GM12878 (cell line): ENCODE measurements at regions not wholly inside any gene's neighbourhood (a gene's known extent, or its start where the extent isn't known, plus 50 kb on each side); places are given as distances from the start of the nearest gene placed in this dataset.

Source experiments
- ATAC-seq: fragments of 200-7000 bp; cut with Tn5 transposase; 3 replicates; pipeline ENCODE4 v1.9.1; 2020; ENCODE audit warnings: mild to moderate bottlenecking, moderate library complexity
- BruUV-seq: library from RNA; stranded (reverse); fragments of 400-500 nt; replicated peaks from 2 replicates; lab custom pipeline; 2021; lab: Mats Ljungman, UMichigan
- CTCF ChIA-PET: fragments of 300-600 bp; sonication (Branson Sonifier 250); formaldehyde crosslinking; extraction: SDS; loops from one replicate; lab custom pipeline; 2021; ENCODE audit warnings: inconsistent platforms; lab: Yijun Ruan, JAX
- POLR2A ChIA-PET: fragments of 350-600 bp; formaldehyde crosslinking; extraction: SDS; loops from one replicate; lab custom pipeline; 2021; ENCODE audit warnings: inconsistent platforms; lab: Charles Lee
- RAD21 ChIA-PET: fragments of 300-600 bp; sonication (Branson Sonifier 250); formaldehyde crosslinking; loops from one replicate; lab custom pipeline; 2023; ENCODE audit warnings: antibody characterized with exemption; ENCODE audit not compliant: unreplicated experiment; lab: Charles Lee
- SMC1A ChIA-PET: fragments of 300-600 bp; sonication (Branson Sonifier 250); formaldehyde crosslinking; loops from one replicate; lab custom pipeline; 2023; ENCODE audit not compliant: unreplicated experiment, uncharacterized antibody; lab: Charles Lee
- DNase-seq: peaks from one replicate; pipeline ENCODE4 v3.0.0-alpha.2; 2011; ENCODE audit warnings: low read depth, low spot score
- FAIRE-seq: peaks from 3 replicates; lab custom pipeline; 2011; peaks lifted over from hg19 to GRCh38; lab: Jason Lieb, UNC
- H2AFZ ChIP-seq: 2 replicates; pipeline ENCODE4 v1.6.0; 2011; ENCODE audit warnings: low read depth, low read length, control low read depth; ENCODE audit not compliant: control insufficient read depth
- H3K27ac ChIP-seq: 2 replicates; pipeline ENCODE4 v1.5.1; 2011; ENCODE audit warnings: control low read depth; ENCODE audit not compliant: control insufficient read depth, insufficient read depth
- H3K27me3 ChIP-seq, 2 experiments: replicated peaks in 1 of 2; 2 replicates each; pipeline versions ENCODE4 v1.6.0 to v1.6.1; 2011; ENCODE audit warnings: low read length in 1 of 2; ENCODE audit not compliant: control insufficient read depth in 2 of 2, insufficient read depth in 2 of 2
- H3K36me3 ChIP-seq, 2 experiments: 2 replicates each; pipeline ENCODE4 v1.5.1; 2011; ENCODE audit warnings: low read length in 1 of 2; ENCODE audit not compliant: control insufficient read depth in 2 of 2, insufficient read depth in 2 of 2
- H3K4me1 ChIP-seq: 2 replicates; pipeline ENCODE4 v1.6.1; 2011; ENCODE audit warnings: mild to moderate bottlenecking, low read length, moderate library complexity, mixed read lengths; ENCODE audit not compliant: control insufficient read depth, insufficient read depth
- H3K4me2 ChIP-seq: 2 replicates; pipeline ENCODE4 v1.6.0; 2011; ENCODE audit warnings: control low read depth; ENCODE audit not compliant: control insufficient read depth, insufficient read depth
- H3K4me3 ChIP-seq: fragments of 200-600 bp; sonication (generic); 2 replicates; pipeline ENCODE4 v1.5.1; 2016
- H3K79me2 ChIP-seq: 2 replicates; pipeline ENCODE4 v1.6.0; 2011; ENCODE audit warnings: low read length; ENCODE audit not compliant: control insufficient read depth, insufficient read depth
- H3K9ac ChIP-seq: 2 replicates; pipeline ENCODE4 v1.8.0; 2011; ENCODE audit warnings: low read length, control low read depth, mixed read lengths; ENCODE audit not compliant: control insufficient read depth, insufficient read depth
- H3K9me3 ChIP-seq: replicated peaks from 3 replicates; pipeline ENCODE4 v1.5.1; 2011; ENCODE audit warnings: mild to moderate bottlenecking, low read length; ENCODE audit not compliant: control insufficient read depth, insufficient read depth
- H4K20me1 ChIP-seq: 2 replicates; pipeline ENCODE4 v1.6.0; 2011; ENCODE audit not compliant: control insufficient read depth, insufficient read depth
- CBX3 ChIP-seq: fragments of 200-600 bp; sonication (generic); IDR thresholded peaks from 2 replicates; pipeline ENCODE4 v1.6.1; 2016; ENCODE audit warnings: low read depth, borderline replicate concordance
- EED ChIP-seq: sonication (generic); IDR thresholded peaks from 2 replicates; pipeline ENCODE4 v1.6.1; 2016; ENCODE audit warnings: antibody characterized with exemption, low read depth
- HDAC2 ChIP-seq: fragments of 200-600 bp; sonication (generic); IDR thresholded peaks from 2 replicates; pipeline ENCODE4 v1.6.1; 2017
- MTA2 ChIP-seq: fragments of 450-650 bp; IDR thresholded peaks from 2 replicates; pipeline ENCODE4 v1.6.1; 2016; ENCODE audit warnings: low read depth, mild to moderate bottlenecking, moderate library complexity
- MYB ChIP-seq: fragments of 150-350 bp; IDR thresholded peaks from 2 replicates; pipeline ENCODE4 v1.6.1; 2014; ENCODE audit warnings: mild to moderate bottlenecking, low read depth, low read length, borderline replicate concordance
- NR2C2 ChIP-seq: IDR thresholded peaks from 2 replicates; pipeline ENCODE4 v1.6.1; 2011; ENCODE audit warnings: borderline replicate concordance, low read depth; ENCODE audit not compliant: control insufficient read depth, insufficient read length
- POLR2A ChIP-seq: IDR thresholded peaks from 2 replicates; pipeline ENCODE4 v1.6.1; 2011; ENCODE audit warnings: low read depth, mild to moderate bottlenecking, low read length
- SREBF2 ChIP-seq: IDR thresholded peaks from 2 replicates; pipeline ENCODE4 v1.6.1; 2012; ENCODE audit warnings: mild to moderate bottlenecking, low read length
- ZZZ3 ChIP-seq: IDR thresholded peaks from 2 replicates; pipeline ENCODE4 v1.6.1; 2011; ENCODE audit warnings: low read depth; ENCODE audit not compliant: control insufficient read depth, insufficient read length
- WGBS: methylation state at CpG from one replicate; pipeline ENCODE4 v1.1.6; 2016; ENCODE audit warnings: low lambda C conversion rate; ENCODE audit not compliant: insufficient replicate concordance, insufficient coverage; ENCODE audit errors: missing lambda C conversion rate; 5-methylcytosine and 5-hydroxymethylcytosine counted together
- in situ Hi-C: fragments of 300-500 bp; cut with MboI; formaldehyde crosslinking; loops from 9 replicates; pipeline ENCODE4 v1.14.3; 2018; ENCODE audit warnings: mixed read lengths
- intact Hi-C: fragments of 100-400 bp; cut with micrococcal nuclease; formaldehyde crosslinking; loops from one replicate; pipeline ENCODE4 v1.14.2; 2022; ENCODE audit not compliant: unreplicated experiment
- TF ChIP-seq, protein P1 (sequence below): IDR thresholded peaks from 2 replicates; pipeline ENCODE4 v1.6.1; 2012; ENCODE audit warnings: low read depth, low read length, improper control_type of control experiment
- TF ChIP-seq, protein P2 (sequence below): fragments of 450-650 bp; IDR thresholded peaks from 2 replicates; pipeline ENCODE4 v1.6.1; 2014; ENCODE audit warnings: mild to moderate bottlenecking

DNA sequence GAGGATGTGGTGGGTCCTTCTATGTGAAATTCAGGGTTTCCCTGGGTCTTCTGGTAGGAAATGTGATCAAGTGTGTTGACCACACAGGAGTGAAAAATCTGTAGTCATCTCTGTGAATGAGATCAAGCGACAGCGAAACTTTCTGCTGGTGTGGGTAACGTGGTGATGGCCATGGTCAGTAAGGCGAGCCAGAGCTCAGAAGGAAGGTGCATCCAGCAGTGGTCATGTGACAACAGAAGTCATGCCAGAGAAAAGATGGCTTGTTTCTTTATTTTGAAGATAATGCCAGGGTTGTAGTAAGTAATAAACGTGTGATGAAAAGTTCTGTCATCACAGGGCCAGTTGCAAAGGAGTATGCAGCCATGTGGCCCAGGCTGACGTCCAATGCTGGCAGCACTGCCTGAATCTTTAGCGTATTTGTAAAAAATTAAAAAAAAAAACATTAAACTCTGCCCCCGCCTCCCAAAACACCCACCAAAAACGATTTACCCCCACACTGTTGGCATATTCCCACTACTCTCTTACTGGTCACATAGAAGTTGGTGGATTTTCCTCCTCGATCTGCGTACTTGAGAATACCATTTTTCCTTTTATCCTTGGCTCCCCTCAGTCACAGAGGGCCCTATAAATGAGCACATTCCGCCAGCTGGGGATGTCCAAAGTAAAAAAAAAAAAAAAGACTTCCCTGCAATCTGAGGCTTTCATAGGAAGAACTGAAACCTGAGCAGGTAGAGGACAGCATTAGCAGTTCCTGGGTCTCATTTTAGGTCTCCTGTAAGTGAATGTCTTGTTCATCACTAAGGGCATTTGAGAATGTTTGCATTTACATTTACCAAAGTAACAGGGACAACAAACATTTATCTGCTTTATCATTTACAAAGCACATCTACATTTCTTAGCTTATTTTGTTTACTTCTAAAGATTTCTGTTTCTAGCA lies 70.6 kb downstream of the SLC4A3 start:
- H2AFZ ChIP-seq = no peak overlapping the region
- 26% methylated on average over 12 of the region's 12 CpGs for WGBS
- no peak for FAIRE-seq

DNA sequence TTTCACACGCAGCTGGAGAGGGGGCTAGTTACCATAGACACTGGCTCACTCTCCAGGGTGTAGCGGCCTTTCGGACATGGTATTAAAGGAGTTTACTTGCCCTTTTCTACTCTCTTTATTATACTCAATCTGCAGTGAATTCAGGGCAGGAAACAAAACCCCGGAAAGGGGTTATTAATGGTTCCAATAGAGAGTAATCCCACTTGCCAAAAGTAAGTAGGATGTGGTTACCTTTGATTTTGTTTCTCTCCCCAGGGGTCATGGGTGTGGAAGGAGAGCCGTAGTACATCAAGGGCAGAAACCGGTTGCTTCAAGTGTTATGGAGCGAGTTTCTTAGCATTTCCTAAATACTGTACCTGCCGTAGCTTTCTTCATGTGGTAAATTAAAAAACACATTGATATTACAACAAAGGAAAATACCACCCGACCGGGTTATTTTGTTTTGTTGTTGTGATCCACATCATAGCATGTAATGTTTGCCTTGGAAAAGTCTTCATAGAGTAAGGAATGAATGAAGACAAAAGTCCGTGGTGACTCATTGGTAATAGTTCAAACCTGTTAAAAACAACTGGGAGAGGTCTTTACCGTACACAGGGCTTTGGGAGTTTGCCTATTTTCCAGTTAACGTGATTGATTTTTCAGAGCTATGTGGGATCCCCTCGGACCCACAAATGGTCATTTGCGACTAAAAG lies 71.5 kb downstream of the SLC4A3 start:
- no peak overlapping the region for H2AFZ ChIP-seq
- H3K36me3 ChIP-seq = no peaks in the 10 kb centered on the region
- H3K9me3 ChIP-seq = no peaks in the 10 kb centered on the region
- H3K27me3 ChIP-seq = peaks cover 0 to 6% of the 10 kb centered on the region in 2 experiments; a peak in 3 of 4 replicates
- DNase-seq = no peak
- no peak overlapping the region for H3K4me3 ChIP-seq
- no peak for FAIRE-seq
- no peaks in the 10 kb centered on the region for H3K79me2 ChIP-seq
- CTCF ChIA-PET = interaction anchor here (1.7 kb wide), 1 partner anchor 157 kb away, joined by 6 read pairs; no protein-coding TSS in a partner anchor
- intact Hi-C loops = no loop called here
- no peaks in the 10 kb centered on the region for H3K4me1 ChIP-seq
- no peaks in the 10 kb centered on the region for H4K20me1 ChIP-seq
- no peak overlapping the region for H3K4me2 ChIP-seq
- TF ChIP-seq, protein P1, sequence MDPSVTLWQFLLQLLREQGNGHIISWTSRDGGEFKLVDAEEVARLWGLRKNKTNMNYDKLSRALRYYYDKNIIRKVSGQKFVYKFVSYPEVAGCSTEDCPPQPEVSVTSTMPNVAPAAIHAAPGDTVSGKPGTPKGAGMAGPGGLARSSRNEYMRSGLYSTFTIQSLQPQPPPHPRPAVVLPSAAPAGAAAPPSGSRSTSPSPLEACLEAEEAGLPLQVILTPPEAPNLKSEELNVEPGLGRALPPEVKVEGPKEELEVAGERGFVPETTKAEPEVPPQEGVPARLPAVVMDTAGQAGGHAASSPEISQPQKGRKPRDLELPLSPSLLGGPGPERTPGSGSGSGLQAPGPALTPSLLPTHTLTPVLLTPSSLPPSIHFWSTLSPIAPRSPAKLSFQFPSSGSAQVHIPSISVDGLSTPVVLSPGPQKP = no peak
- TF ChIP-seq, protein P2, sequence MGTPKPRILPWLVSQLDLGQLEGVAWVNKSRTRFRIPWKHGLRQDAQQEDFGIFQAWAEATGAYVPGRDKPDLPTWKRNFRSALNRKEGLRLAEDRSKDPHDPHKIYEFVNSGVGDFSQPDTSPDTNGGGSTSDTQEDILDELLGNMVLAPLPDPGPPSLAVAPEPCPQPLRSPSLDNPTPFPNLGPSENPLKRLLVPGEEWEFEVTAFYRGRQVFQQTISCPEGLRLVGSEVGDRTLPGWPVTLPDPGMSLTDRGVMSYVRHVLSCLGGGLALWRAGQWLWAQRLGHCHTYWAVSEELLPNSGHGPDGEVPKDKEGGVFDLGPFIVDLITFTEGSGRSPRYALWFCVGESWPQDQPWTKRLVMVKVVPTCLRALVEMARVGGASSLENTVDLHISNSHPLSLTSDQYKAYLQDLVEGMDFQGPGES = no peak
- TF ChIP-seq MYB = no peak
- TF ChIP-seq HDAC2 = no peak
- TF ChIP-seq MTA2 = no peak
- TF ChIP-seq POLR2A = no peak
- TF ChIP-seq NR2C2 = no peak
- TF ChIP-seq EED = no peak
- no peak for TF ChIP-seq ZZZ3
- TF ChIP-seq CBX3 = no peak
- TF ChIP-seq, all 136 proteins: peak for 0
- in situ Hi-C loops = no loop called here
- Histone ChIP-seq H3K27ac (no peak overlapping the region), H3K9ac (no peak overlapping the region)
- BruUV-seq = no TSS peak
- WGBS = 33% methylated on average over 15 of the region's 15 CpGs
- ChIA-PET POLR2A (no interaction called here), RAD21 (no interaction called here), SMC1A (interaction anchor here (1.2 kb wide), 1 partner anchor 9 kb away, joined by 5 read pairs; no protein-coding TSS in a partner anchor)
- no peak for ATAC-seq

More for the DNA sequence above, 70.6 kb downstream of the SLC4A3 start:
- intact Hi-C loops = no loop called here
- no peak for TF ChIP-seq EED
- no peak for TF ChIP-seq SREBF2
- SMC1A ChIA-PET = interaction anchor here (1.2 kb wide), 1 partner anchor 8 kb away, joined by 5 read pairs; no protein-coding TSS in a partner anchor
- Histone ChIP-seq H3K9me3 (no peaks in the 10 kb centered on the region; the same call in 2 of the 3 replicates), H4K20me1 (no peaks in the 10 kb centered on the region), H3K79me2 (no peaks in the 10 kb centered on the region), H3K27ac (no peak overlapping the region), H3K36me3 (no peaks in the 10 kb centered on the region), H3K4me1 (no peaks in the 10 kb centered on the region), H3K27me3 (peaks cover 0 to 6% of the 10 kb centered on the region in 2 experiments; a peak in 3 of 4 replicates), H3K4me2 (no peak overlapping the region), H3K4me3 (no peak overlapping the region), H3K9ac (no peak overlapping the region)
- ATAC-seq (no peak), DNase-seq (no peak)
- RAD21 ChIA-PET = no interaction called here
- POLR2A ChIA-PET = no interaction called here
- in situ Hi-C loops = no loop called here
- CTCF ChIA-PET = interaction anchor here (1.7 kb wide), 1 partner anchor 157 kb away, joined by 6 read pairs; no protein-coding TSS in a partner anchor
- no TSS peak for BruUV-seq
